NCI-H748 treated with DMSO at 0.1 percent for 48 hours (cell line): ENCODE measurements at regions not wholly inside any gene's neighbourhood (a gene's known extent, or its start where the extent isn't known, plus 50 kb on each side); places are given as distances from the start of the nearest gene placed in this dataset.

Source experiments
- DNase-seq: peaks from one replicate; lab custom pipeline; 2025; lab: John Stamatoyannopoulos, UW

GRCh38 chr1:8084913-8085312, 58.8 kb upstream of the ERRFI1 start:
- no peak for DNase-seq

DNA sequence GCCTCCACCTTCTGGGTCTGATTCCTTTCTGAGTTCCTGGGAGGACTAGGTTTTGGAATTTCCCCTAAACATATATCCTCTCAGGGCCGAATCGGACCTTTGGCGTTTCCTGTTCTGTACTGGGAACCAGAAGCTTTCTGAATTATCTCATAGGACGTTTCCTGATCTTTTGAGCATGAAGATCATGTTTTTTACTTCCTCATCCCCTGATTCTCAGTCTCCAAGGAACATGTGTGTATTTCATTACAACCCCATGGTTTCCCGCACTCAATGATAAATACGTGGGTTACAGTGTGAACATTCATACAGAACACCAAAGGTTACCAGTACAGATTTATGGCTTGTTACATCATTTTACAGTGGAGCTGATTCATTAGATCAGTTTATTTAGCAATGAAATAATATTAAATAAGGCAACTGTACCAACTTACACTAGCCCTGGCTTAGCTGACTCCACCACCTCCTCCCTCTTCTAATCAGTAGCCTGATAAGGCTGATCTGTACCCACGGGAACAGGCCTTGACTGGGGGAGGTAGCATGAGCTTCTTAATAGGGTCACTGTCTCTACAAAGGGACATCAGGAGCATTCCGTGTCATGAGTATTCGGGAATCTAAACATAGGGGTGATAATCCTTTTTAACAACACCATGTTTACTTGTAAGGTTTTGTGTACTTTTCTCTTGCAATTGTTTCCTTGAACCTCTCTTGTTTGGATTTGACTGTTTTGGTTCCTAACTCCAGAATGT, 57.8 kb upstream of the ERRFI1 start:
- no peak for DNase-seq

- DNase-seq = no peak
These were observed 56.8 kb upstream of the ERRFI1 start for GRCh38 chr1:8082945-8083344.

GRCh38 chr1:8078176-8078671, 52.1 kb upstream of the ERRFI1 start:
- DNase-seq = no peak

GRCh38 chr1:8077602-8078001, 51.5 kb upstream of the ERRFI1 start:
- DNase-seq = no peak

- no peak for DNase-seq
These were observed 51.0 kb upstream of the ERRFI1 start for GRCh38 chr1:8077120-8077573.

- DNase-seq = no peak
These were observed 50.1 kb upstream of the ERRFI1 start for GRCh38 chr1:8076176-8076575.
